COLO829 (cell line): ENCODE measurements at regions not wholly inside any gene's neighbourhood (a gene's known extent, or its start where the extent isn't known, plus 50 kb on each side); places are given as distances from the start of the nearest gene placed in this dataset.
"Not testable (repeated sequence)": the region's sequence is repeated elsewhere in the genome, so short reads cannot be mapped to it uniquely, and the experiment has no call there.

Source experiments
- DNase-seq: peaks from one replicate; pipeline ENCODE4 v3.0.0; 2012; ENCODE audit warnings: low spot score

DNA sequence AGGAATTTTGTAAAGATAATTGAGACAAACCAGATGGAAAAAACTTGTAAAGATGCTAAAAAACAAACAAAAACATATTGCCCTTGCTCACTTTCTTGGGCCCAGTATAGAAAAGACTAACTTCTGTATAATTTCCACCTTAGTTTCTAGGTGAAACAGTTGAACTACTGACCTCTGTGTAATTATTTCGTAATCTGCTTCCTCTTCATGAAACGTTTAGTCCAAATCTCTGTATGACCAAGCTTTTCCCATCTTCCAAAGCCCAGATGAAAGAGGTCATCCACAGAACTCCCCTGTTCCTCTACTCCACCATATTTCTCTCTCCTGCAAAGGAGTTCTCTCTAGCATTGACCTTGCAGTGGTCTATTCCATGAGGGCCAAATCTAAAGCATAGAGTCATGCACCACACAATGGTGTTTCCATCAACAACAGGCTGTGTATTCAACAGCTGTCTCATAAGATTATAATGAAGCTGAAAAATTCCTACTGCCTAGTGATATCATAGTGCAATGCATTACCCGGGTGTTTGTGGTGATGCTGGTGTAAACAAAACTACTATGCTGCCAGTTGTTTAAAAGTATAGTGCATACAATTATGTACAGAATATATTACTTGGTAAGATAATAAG lies 647.6 kb downstream of the TNS3 start:
- no peak for DNase-seq

DNA sequence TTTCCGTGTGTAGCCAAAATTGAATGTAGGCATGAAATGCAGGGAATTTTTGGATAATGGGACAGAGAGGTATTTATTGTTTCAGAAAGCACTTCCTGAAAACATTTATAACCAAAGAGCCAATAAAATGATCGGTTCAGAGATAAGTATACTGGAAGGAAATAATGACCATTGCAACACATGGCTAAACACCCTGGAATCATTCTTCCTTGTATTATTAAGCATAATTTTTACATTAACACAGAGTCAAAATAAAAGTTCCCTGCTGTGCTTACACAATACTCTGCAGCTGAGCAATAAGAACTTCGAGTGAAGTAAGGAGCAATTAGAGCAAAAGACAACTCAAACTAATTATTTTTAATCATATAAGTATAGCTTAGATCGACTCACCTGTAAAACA lies 648.3 kb downstream of the TNS3 start:
- no peak for DNase-seq

GRCh38 chr7:46932676-46933424 lies 649.1 kb downstream of the TNS3 start:
- DNase-seq: no peak

DNA sequence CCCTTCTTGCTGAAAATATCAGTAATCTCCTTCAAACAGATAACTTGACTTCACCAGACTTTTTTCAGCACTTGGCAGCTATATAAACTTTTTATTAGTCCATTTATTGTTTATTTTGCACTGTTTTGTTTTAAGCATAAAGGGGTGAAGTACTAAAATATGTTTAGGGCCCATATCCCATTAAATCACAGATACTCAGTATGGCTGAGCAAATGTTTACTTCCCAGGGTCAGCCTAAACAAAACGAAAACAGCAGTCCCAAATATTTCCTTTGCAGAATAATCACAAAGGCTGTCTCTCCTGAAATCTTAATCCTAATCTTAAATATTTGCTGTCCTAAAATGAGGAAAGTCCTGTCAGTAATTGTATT lies 649.6 kb downstream of the TNS3 start:
- no peak for DNase-seq

- no peak for DNase-seq
Observed at GRCh38 chr7:46930366-46930765, 651.5 kb downstream of the TNS3 start.

DNA sequence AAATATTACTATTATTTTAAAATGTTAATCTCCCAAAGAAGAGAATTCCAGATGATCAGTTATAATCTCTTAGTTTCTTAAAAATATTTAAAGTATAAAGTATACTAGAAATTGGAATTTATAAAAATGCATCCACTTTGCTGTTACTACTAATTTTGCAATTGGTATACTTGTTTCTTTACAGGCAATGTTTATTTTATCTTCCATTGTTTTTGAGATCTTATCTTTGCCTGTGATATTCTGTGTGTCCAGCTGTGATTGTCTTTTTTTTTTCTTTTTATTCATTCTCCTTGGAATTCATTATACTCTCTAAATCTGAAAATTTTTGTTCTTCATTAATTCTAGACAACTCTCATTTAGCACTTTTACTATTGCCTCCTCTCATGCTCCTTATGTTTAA lies 652.6 kb downstream of the TNS3 start:
- no peak for DNase-seq

DNA sequence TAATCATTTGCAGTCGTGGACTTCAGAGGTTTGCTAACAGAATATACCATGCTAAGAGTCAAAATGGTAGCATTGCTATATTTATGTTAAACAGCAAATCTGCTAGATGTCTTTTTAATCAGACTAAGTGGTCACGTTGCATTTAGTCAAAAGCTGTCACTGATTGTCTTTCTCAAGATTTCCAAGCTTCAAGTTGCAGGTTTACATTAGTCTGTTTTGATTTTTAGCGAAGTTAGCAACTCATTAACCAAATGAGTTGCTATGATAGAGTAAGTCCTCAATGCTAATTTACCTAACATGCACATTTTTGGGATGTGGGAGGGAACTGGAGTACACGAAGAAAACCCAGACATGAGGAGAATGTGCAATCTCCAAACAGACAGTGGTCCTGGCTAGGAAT lies 653.2 kb downstream of the TNS3 start:
- no peak for DNase-seq

GRCh38 chr7:46927131-46927810 lies 654.6 kb downstream of the TNS3 start:
- no peak for DNase-seq

DNA sequence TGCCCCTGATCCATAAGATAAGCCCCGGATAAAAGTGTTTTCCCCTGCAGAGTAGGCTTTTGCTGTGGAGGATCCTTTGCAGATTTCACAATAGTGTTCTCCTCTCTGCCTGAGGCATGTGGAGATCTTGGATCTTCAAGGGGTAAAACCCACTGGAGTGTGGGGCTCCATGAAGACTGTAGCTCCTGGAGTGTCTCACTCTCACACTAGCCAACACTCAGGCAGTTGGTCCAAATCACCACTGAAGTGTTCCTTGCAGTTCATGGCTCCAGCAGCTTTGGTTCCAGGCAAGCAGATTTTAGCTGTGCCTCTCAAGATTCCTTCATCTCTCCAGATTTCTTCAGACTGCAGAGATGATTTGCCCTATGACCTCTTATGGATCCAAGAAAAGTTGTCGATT lies 665.3 kb downstream of the TNS3 start:
- no peak for DNase-seq

GRCh38 chr7:46912692-46913091 lies 669.2 kb downstream of the TNS3 start:
- no peak for DNase-seq

DNA sequence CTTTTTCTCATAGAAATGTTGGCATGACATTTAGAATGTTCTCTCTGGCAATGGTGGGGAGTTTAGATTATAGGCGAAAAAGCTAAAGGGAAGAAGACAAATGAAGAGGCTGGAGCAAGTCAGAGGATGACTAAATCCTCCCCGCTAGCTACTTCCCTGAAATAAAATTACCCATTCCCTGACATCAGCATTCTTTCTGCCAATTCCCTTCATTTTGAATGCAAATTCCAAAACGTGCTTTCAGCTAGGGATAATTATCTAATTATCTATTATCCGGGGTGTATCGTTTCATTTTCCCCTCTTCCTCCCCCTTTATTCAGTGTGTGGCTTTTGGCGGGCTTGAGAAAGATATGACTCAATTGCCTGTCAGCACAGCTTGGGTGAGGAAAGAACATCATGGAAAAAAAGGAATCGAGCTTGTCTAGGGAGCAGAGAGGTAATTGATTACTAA lies 672.3 kb downstream of the TNS3 start:
- no peak for DNase-seq

DNA sequence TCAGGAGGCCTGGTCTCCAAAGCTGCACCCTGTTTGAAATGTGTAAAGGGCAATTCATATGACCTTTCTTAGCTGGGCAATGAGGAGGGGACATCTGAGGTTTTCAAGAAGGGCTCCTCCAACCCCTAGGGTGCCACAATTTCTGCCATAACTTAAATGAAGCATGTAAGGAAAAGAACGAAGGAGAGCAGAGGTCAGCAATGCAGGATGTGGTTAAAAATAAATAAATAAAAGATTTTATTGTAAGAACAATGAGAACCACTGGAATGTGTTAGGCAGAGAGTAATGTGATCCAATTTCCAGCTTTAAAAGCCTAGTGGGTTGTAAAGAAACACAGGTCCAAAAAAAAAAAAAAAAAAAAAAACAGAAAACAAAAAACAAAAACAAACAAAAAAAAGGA lies 673.1 kb downstream of the TNS3 start:
- peak; percentile 69 for DNase-seq

GRCh38 chr7:46904523-46904922 lies 677.4 kb downstream of the TNS3 start:
- DNase-seq: not testable (repeated sequence)

- DNase-seq: no peak
Observed at GRCh38 chr7:46902463-46902862, 679.4 kb downstream of the TNS3 start.

- no peak for DNase-seq
Observed at GRCh38 chr7:46900312-46901263, 681.3 kb downstream of the TNS3 start.

GRCh38 chr7:46897381-46897780 lies 684.5 kb downstream of the TNS3 start:
- DNase-seq: no peak

DNA sequence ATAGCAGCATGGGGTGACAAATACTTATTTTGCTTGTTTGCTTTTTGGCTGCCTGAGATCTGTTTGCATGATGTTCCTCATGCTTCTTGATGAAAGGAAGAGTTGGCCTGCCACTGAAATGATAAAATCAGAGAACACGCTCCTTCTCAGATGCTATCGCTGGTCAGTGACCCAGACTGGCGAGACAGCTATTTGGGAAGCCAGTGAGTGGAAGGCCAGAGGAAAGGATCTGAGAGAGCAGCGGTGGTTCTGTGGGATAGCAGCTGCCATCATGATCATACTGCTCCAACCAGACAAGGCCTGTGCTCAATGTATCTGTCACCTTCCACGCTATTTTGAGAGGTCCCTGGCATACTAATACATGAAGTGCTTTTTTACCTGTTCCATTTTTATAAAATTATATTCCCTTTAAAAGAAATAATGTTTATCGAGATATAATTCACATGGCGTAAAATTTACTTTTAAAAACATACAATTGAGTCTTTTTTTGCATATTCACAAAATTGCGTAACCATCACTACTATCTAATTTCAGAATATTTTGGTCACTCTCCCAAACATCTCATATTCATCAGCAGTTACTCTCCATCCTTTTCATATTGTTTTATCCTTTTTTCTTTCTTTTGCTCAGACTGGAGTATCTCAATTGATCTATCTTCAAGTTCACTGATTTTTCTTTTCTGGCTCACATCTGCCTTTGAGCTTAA lies 695.1 kb downstream of the TNS3 start:
- DNase-seq: no peak

DNA sequence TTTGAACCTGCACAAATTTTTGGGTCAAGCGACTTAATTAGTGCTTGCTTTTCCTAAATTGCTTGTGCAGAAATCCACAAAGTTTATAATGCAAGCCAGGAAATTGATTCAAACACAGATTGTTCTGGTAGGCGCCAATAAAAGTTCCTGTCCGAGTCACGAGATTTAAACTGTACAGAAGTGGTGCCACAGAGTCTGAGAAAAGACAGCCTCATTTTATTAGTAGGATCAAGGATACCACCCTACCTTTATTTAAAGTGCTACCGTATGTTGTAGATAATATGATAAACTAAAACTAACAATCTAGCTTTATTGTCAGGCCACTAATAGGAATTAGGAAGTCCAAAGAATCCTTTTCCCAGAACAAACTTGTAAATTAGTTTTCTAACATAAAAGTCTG lies 696.7 kb downstream of the TNS3 start:
- no peak for DNase-seq

DNA sequence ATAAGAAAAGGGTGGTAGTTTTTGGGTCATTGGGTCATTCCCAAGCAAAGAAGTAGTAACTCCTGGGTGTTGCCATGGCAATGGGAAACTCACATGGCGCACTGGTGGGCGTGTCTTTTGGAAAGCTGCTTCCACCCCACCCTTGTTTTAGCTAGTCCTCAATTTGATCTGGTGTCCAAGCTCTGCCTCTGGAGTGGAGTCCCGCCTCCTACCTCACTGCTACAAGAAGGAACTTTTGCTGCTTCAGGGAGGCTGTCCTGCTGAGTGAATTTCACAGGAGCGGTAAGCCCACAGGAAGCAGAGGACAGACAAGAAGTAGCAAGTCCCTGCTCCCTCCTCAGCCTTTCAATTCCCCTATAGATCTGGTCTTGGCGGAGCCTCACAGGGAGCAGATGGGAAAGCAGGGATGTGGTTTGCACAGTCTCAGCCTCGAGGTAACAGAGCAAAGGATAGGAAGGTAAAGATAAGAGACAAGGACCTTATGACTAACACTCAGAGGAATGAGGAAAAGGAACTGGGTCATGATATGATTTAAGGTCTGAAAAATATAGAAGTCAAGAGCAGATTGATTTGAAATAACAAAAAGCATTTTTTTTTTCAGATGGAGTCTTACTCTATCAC lies 700.3 kb downstream of the TNS3 start:
- DNase-seq: no peak

DNA sequence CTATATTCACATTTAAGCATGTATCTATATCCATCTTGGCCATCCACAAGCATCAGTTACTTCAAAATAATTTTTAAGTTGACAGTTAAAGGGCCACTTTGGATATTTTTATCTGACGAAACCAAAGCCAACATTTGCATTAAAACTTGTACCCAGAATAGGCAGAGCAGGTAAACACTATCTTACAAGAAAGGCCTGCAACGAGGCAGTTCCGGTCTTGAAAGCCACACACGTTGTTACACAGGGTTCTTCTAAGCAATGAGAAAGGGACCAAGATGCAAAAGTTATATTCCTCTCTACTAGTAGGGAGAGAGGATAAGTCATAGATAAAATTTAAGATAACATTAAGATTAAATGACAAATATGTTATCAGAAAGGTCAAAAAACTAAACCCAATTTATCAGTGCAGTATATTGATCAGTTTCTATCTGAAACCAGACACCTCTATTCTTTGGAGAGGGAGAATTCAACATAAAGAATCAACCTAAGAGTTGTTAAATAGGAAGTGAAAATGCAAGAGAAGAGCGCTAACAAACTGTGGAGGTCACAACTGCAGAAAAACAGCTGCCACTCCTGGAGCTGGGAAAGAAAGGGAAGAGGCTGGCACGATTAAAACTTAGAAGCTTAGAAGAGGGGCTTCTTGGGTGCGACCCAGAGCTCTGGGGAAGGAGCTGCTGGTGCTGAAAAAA lies 701.3 kb downstream of the TNS3 start:
- DNase-seq: no peak

DNA sequence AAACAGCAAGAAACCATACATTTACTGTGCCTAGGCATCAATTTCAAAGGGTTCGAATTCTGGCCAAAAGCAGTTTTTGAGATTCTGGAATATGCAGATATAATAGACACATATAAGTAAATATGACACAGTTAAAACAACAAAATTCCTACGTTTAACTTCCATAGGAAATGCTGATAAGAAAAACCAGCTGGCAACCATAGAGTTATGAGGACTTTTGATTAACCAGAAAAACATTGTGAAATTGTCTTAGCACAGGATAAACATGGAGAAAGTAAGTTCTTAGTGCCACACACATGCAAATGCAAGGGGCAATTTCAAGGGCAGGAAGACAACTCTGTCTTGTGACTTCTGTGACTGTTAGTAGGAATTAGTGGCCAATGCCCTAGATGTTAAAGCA lies 702.1 kb downstream of the TNS3 start:
- no peak for DNase-seq
